ENCODE measurements at regions not wholly inside any gene's neighbourhood (a gene's known extent, or its start where the extent isn't known, plus 50 kb on each side); places are given as distances from the start of the nearest gene placed in this dataset.

DNA sequence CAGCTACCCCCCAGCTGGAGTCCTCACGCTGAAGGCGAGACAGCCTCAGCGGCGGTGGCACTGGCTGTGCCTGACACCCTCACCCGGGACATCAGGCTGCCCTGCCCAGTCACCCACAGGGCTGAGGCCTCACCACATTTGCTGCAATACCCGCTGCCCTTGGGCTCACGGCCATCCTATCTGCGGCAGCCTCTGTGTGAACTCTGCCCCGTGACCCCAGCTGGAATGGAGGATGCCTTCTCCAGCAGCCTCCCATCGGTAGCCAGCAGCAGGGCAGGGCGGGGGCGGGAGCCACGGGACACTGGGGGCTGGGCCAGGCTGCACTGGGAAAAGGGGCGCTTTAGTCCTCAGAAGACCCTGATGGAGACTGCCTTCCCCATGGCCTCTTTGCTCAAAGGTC lies 112.4 kb upstream of the ZBTB40 start:
- no peak for TF ChIP-seq POLR2A (IDR thresholded peaks at IDR 0.05)
- TF ChIP-seq, protein P1, sequence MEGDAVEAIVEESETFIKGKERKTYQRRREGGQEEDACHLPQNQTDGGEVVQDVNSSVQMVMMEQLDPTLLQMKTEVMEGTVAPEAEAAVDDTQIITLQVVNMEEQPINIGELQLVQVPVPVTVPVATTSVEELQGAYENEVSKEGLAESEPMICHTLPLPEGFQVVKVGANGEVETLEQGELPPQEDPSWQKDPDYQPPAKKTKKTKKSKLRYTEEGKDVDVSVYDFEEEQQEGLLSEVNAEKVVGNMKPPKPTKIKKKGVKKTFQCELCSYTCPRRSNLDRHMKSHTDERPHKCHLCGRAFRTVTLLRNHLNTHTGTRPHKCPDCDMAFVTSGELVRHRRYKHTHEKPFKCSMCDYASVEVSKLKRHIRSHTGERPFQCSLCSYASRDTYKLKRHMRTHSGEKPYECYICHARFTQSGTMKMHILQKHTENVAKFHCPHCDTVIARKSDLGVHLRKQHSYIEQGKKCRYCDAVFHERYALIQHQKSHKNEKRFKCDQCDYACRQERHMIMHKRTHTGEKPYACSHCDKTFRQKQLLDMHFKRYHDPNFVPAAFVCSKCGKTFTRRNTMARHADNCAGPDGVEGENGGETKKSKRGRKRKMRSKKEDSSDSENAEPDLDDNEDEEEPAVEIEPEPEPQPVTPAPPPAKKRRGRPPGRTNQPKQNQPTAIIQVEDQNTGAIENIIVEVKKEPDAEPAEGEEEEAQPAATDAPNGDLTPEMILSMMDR (IDR thresholded peaks at IDR 0.05) = no peak

Data from uterus (tissue), 2 donors.